Inferior parietal cortex (tissue), 1 donor: ENCODE measurements at regions not wholly inside any gene's neighbourhood (a gene's known extent, or its start where the extent isn't known, plus 50 kb on each side); places are given as distances from the start of the nearest gene placed in this dataset.

ENCODE experiments used
- DNase-seq: peaks from one replicate; pipeline ENCODE4 v3.0.0-alpha.2; 2016; ENCODE audit errors: extremely low spot score

GRCh38 chr12:29882846-29883245 is 99.1 kb upstream of the TMTC1 start:
- DNase-seq, result no peak

- DNase-seq, result no peak
These were observed 97.2 kb upstream of the TMTC1 start for GRCh38 chr12:29880987-29881386.

- no peak for DNase-seq
These were observed 96.0 kb upstream of the TMTC1 start for GRCh38 chr12:29879606-29880308.

GRCh38 chr12:29869946-29870345 is 86.2 kb upstream of the TMTC1 start:
- no peak for DNase-seq

- no peak for DNase-seq
These were observed 84.1 kb upstream of the TMTC1 start for GRCh38 chr12:29867823-29868222.

GRCh38 chr12:29863665-29864064 is 79.9 kb upstream of the TMTC1 start:
- DNase-seq, result no peak

GRCh38 chr12:29858270-29858786 is 74.6 kb upstream of the TMTC1 start:
- DNase-seq, result no peak

- DNase-seq, result no peak
These were observed 63.5 kb upstream of the TMTC1 start for GRCh38 chr12:29847246-29847645.

- DNase-seq, result no peak
These were observed 60.9 kb upstream of the TMTC1 start for GRCh38 chr12:29844667-29845066.

- no peak for DNase-seq
These were observed 59.3 kb upstream of the TMTC1 start for GRCh38 chr12:29843036-29843435.

- no peak for DNase-seq
These were observed 55.0 kb upstream of the TMTC1 start for GRCh38 chr12:29838768-29839167.
